Activated naive CD4-positive, alpha-beta T cell treated with anti-CD3 and anti-CD28 coated beads, Interleukin-2, amount 50 U/mL, for 72 hours (primary cell): ENCODE measurements at regions not wholly inside any gene's neighbourhood (a gene's known extent, or its start where the extent isn't known, plus 50 kb on each side); places are given as distances from the start of the nearest gene placed in this dataset.

Source experiments
- ATAC-seq, 2 donors: fragments of 150-1000 bp; cut with Tn5 transposase; 2 replicates each; pipeline ENCODE4 v1.10.0; 2021; ENCODE audit warnings: mild to moderate bottlenecking in 2 of 2, moderate library complexity in 2 of 2
- DNase-seq, 2 donors: peaks; one replicate each; pipeline ENCODE4 v3.0.0; 2021 to 2022; ENCODE audit warnings: low spot score in 2 of 2
- H3K27ac Mint-ChIP-seq, 2 donors: one replicate each; pipeline ENCODE4 v1.8.0; 2022; ENCODE audit warnings: mild to moderate bottlenecking in 2 of 2, mixed read lengths in 2 of 2
- H3K36me3 Mint-ChIP-seq, 2 donors: one replicate each; pipeline ENCODE4 v1.8.0; 2022; ENCODE audit warnings: mixed read lengths in 2 of 2
- H3K9me3 Mint-ChIP-seq, 2 donors: one replicate each; pipeline ENCODE4 v1.8.0; 2022; ENCODE audit warnings: mixed read lengths in 2 of 2

GRCh38 chr22:48239461-48240147 lies 1477.2 kb downstream of the TBC1D22A start:
- no peak for DNase-seq
- peaks cover 3 to 4% of the 10 kb centered on the region in 2 donors for H3K9me3 Mint-ChIP-seq
- no peak for ATAC-seq
- no peaks in the 10 kb centered on the region for H3K36me3 Mint-ChIP-seq
- no peak overlapping the region for H3K27ac Mint-ChIP-seq

GRCh38 chr22:48238966-48239365 lies 1476.5 kb downstream of the TBC1D22A start:
- no peak for ATAC-seq
- no peak overlapping the region for H3K27ac Mint-ChIP-seq
- no peak for DNase-seq
- peaks cover 4 to 5% of the 10 kb centered on the region in 2 donors for H3K9me3 Mint-ChIP-seq
- no peaks in the 10 kb centered on the region for H3K36me3 Mint-ChIP-seq

GRCh38 chr22:48238284-48238915 lies 1476.0 kb downstream of the TBC1D22A start:
- Mint-ChIP-seq H3K9me3 (peaks cover 6 to 11% of the 10 kb centered on the region in 2 donors), H3K27ac (no peak overlapping the region), H3K36me3 (no peaks in the 10 kb centered on the region)
- no peak for DNase-seq
- no peak for ATAC-seq

- DNase-seq (no peak), ATAC-seq (no peak)
- Mint-ChIP-seq H3K27ac (peak overlapping the region in 1 of 2 donors; percentile 37), H3K9me3 (peaks cover 6 to 14% of the 10 kb centered on the region in 2 donors), H3K36me3 (peaks cover 1 to 3% of the 10 kb centered on the region in 2 donors)
Observed at GRCh38 chr22:48237466-48238283, 1475.2 kb downstream of the TBC1D22A start.

GRCh38 chr22:48236261-48236660 lies 1473.8 kb downstream of the TBC1D22A start:
- peaks cover 10 to 11% of the 10 kb centered on the region in 2 donors for H3K36me3 Mint-ChIP-seq
- ATAC-seq (no peak), DNase-seq (no peak)
- H3K9me3 Mint-ChIP-seq, result peaks cover 14 to 22% of the 10 kb centered on the region in 2 donors
- H3K27ac Mint-ChIP-seq, result no peak overlapping the region

- ATAC-seq (no peak), DNase-seq (no peak)
- peaks cover 10 to 11% of the 10 kb centered on the region in 2 donors for H3K36me3 Mint-ChIP-seq
- peaks cover 14 to 22% of the 10 kb centered on the region in 2 donors for H3K9me3 Mint-ChIP-seq
- no peak overlapping the region for H3K27ac Mint-ChIP-seq
Observed at GRCh38 chr22:48235744-48236143, 1473.3 kb downstream of the TBC1D22A start.

GRCh38 chr22:48234011-48234410 lies 1471.6 kb downstream of the TBC1D22A start:
- Mint-ChIP-seq H3K27ac (no peak overlapping the region), H3K9me3 (peaks cover 14 to 28% of the 10 kb centered on the region in 2 donors), H3K36me3 (peaks cover 10 to 11% of the 10 kb centered on the region in 2 donors)
- ATAC-seq, result no peak
- no peak for DNase-seq

- ATAC-seq (no peak), DNase-seq (no peak)
- Mint-ChIP-seq H3K27ac (no peak overlapping the region), H3K9me3 (peaks cover 14 to 28% of the 10 kb centered on the region in 2 donors), H3K36me3 (peaks cover 10 to 11% of the 10 kb centered on the region in 2 donors)
Observed at GRCh38 chr22:48233586-48233985, 1471.1 kb downstream of the TBC1D22A start.

- Mint-ChIP-seq H3K27ac (no peak overlapping the region), H3K36me3 (peaks cover 10 to 11% of the 10 kb centered on the region in 2 donors), H3K9me3 (peaks cover 8 to 18% of the 10 kb centered on the region in 2 donors)
- DNase-seq (no peak), ATAC-seq (no peak)
Observed at GRCh38 chr22:48228468-48228867, 1466.0 kb downstream of the TBC1D22A start.

- H3K36me3 Mint-ChIP-seq, result peaks cover 6 to 7% of the 10 kb centered on the region in 2 donors
- DNase-seq (no peak), ATAC-seq (no peak)
- H3K27ac Mint-ChIP-seq, result no peak overlapping the region
- peaks cover 6 to 12% of the 10 kb centered on the region in 2 donors for H3K9me3 Mint-ChIP-seq
Observed at GRCh38 chr22:48227341-48228018, 1465.0 kb downstream of the TBC1D22A start.

GRCh38 chr22:48226026-48227013 lies 1463.9 kb downstream of the TBC1D22A start:
- no peak for DNase-seq
- Mint-ChIP-seq H3K36me3 (no peaks in the 10 kb centered on the region), H3K27ac (no peak overlapping the region), H3K9me3 (peaks cover 0 to 6% of the 10 kb centered on the region in 2 donors)
- no peak for ATAC-seq

GRCh38 chr22:48224332-48224731 lies 1461.9 kb downstream of the TBC1D22A start:
- ATAC-seq, result no peak
- no peaks in the 10 kb centered on the region for H3K36me3 Mint-ChIP-seq
- DNase-seq, result no peak
- H3K9me3 Mint-ChIP-seq, result peaks cover 0 to 5% of the 10 kb centered on the region in 2 donors
- no peak overlapping the region for H3K27ac Mint-ChIP-seq

- H3K36me3 Mint-ChIP-seq, result no peaks in the 10 kb centered on the region
- peaks cover 0 to 5% of the 10 kb centered on the region in 2 donors for H3K9me3 Mint-ChIP-seq
- DNase-seq (no peak), ATAC-seq (no peak)
- peak overlapping the region in 1 of 2 donors; percentile 65 for H3K27ac Mint-ChIP-seq
Observed at GRCh38 chr22:48223488-48224190, 1461.2 kb downstream of the TBC1D22A start.

- ATAC-seq (no peak), DNase-seq (no peak)
- H3K27ac Mint-ChIP-seq, result no peak overlapping the region
- no peaks in the 10 kb centered on the region for H3K36me3 Mint-ChIP-seq
- H3K9me3 Mint-ChIP-seq, result peaks cover 0 to 5% of the 10 kb centered on the region in 2 donors
Observed at GRCh38 chr22:48222742-48223487, 1460.5 kb downstream of the TBC1D22A start.
